Neural crest cell (in vitro differentiated cells): ENCODE measurements at regions not wholly inside any gene's neighbourhood (a gene's known extent, or its start where the extent isn't known, plus 50 kb on each side); places are given as distances from the start of the nearest gene placed in this dataset.
A peak's percentile ranks its signal among the peaks of the same experiment; 100 is the strongest.

Experiments
- DNase-seq: peaks from one replicate; pipeline ENCODE4 v3.0.0; 2021; ENCODE audit warnings: low read depth, mixed read lengths, low spot score
- H3K27ac Mint-ChIP-seq: one replicate; pipeline ENCODE4 v1.8.0; 2021; ENCODE audit warnings: mild to moderate bottlenecking, mixed read lengths; ENCODE audit not compliant: unreplicated experiment
- H3K27me3 Mint-ChIP-seq: 2 replicates; pipeline ENCODE4 v1.8.0; 2021; ENCODE audit warnings: low read depth, mild to moderate bottlenecking, mixed read lengths
- H3K36me3 Mint-ChIP-seq: 2 replicates; pipeline ENCODE4 v1.8.0; 2021; ENCODE audit warnings: low read depth, mild to moderate bottlenecking, mixed read lengths
- H3K4me1 Mint-ChIP-seq: 2 replicates; pipeline ENCODE4 v1.8.0; 2021; ENCODE audit warnings: mixed read lengths
- H3K4me3 Mint-ChIP-seq: one replicate; pipeline ENCODE4 v1.8.0; 2021; ENCODE audit warnings: mild to moderate bottlenecking, mixed read lengths
- H3K9me3 Mint-ChIP-seq: 2 replicates; pipeline ENCODE4 v1.8.0; 2021; ENCODE audit warnings: mixed read lengths
- CTCF ChIP-seq: fragments of 200-600 bp; sonication (generic); conservative IDR thresholded peaks from 2 replicates; pipeline ENCODE4 v1.5.0; 2021; ENCODE audit warnings: antibody characterized with exemption, mild to moderate bottlenecking

GRCh38 chr12:92615086-92615485, 87.7 kb upstream of the PLEKHG7 start:
- Mint-ChIP-seq H3K27me3 (no peaks in the 10 kb centered on the region), H3K36me3 (no peaks in the 10 kb centered on the region)

DNA sequence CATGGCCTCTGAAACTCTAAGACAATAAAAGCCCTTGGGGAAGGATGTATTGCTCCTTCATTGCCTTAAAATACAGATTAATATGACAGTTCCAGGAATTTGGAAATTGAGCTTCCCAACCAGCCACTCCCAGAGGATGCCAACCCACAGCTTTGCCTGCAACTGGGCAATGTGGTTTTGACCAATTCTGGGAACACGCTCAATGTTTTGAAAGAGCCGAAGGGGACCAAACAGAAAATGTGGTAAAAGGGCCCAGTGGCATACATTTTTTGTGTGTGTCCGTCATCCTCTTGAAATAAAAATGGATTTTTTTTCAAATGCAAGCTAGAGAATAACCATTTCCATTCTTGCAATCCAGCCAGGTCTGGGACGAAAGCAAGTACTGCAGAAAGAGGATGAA, 88.3 kb upstream of the PLEKHG7 start:
- H3K27me3 Mint-ChIP-seq = no peaks in the 10 kb centered on the region
- peaks cover 3% of the 10 kb centered on the region for H3K4me1 Mint-ChIP-seq
- no peak for DNase-seq
- TF ChIP-seq CTCF = no peak
- H3K9me3 Mint-ChIP-seq = peaks cover 5% of the 10 kb centered on the region
- no peak overlapping the region for H3K4me3 Mint-ChIP-seq
- no peaks in the 10 kb centered on the region for H3K36me3 Mint-ChIP-seq
- H3K27ac Mint-ChIP-seq = no peak overlapping the region

More at GRCh38 chr12:92615086-92615485, 87.7 kb upstream of the PLEKHG7 start:
- no peak for DNase-seq
- Mint-ChIP-seq H3K27ac (no peak overlapping the region), H3K9me3 (peaks cover 5% of the 10 kb centered on the region), H3K4me1 (peaks cover 3% of the 10 kb centered on the region), H3K4me3 (no peak overlapping the region)
- TF ChIP-seq CTCF = no peak

DNA sequence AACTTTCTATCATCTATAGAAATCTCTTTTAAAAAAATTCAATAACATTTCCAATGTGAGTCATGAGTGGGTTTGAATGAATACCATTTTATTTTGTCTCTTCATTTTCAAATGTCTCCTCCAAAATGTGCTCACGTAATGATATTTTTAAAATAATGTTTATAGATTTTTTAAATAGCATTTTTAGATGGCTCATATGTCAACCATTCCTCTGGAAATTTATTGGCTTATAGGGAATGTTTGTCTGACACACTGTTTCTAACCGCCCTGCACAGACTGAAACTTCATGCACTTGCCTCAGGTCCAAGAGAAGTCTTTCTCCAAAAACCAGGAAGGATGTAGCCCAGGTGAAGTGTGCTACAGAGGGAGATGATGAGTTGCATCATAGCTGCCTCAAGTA, 88.8 kb upstream of the PLEKHG7 start:
- Mint-ChIP-seq H3K4me1 (peaks cover 3% of the 10 kb centered on the region), H3K27me3 (no peaks in the 10 kb centered on the region)

DNA sequence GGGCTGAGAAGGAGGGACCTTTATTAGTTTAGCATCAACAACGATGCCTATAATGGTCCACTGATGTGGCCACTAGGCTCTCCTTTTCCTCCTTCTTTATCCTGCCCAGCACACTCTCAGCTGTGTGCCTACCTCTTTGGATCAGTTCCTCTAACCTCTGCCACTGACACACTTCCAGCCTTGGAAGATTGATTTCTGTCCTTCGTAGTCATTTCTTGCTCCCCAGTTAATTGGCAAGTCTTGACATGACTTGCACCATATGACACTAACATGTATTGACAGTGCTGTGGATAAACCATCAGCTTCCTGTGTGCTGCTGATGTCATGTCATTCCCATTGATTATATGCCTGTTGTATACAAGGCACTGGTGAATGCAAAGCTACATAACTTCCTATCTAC, 90.2 kb upstream of the PLEKHG7 start:
- Mint-ChIP-seq H3K4me3 (no peak overlapping the region), H3K9me3 (peaks cover 5% of the 10 kb centered on the region), H3K27me3 (no peaks in the 10 kb centered on the region), H3K27ac (no peak overlapping the region), H3K36me3 (no peaks in the 10 kb centered on the region), H3K4me1 (peaks cover 17% of the 10 kb centered on the region)
- DNase-seq = no peak
- no peak for TF ChIP-seq CTCF

More for the DNA sequence above, 88.8 kb upstream of the PLEKHG7 start:
- Mint-ChIP-seq H3K4me3 (no peak overlapping the region), H3K36me3 (no peaks in the 10 kb centered on the region), H3K27ac (no peak overlapping the region), H3K9me3 (peaks cover 5% of the 10 kb centered on the region)
- DNase-seq = no peak
- no peak for TF ChIP-seq CTCF

GRCh38 chr12:92608151-92609091, 94.4 kb upstream of the PLEKHG7 start:
- peaks cover 6% of the 10 kb centered on the region for H3K9me3 Mint-ChIP-seq

More at GRCh38 chr12:92608151-92609091, 94.4 kb upstream of the PLEKHG7 start:
- Mint-ChIP-seq H3K27me3 (no peaks in the 10 kb centered on the region), H3K4me3 (peak overlapping the region; percentile 29), H3K4me1 (peaks cover 22% of the 10 kb centered on the region), H3K36me3 (no peaks in the 10 kb centered on the region), H3K27ac (peak overlapping the region; percentile 81)
- DNase-seq = no peak
- peak; percentile 63 for TF ChIP-seq CTCF
